ENCODE measurements at regions not wholly inside any gene's neighbourhood (a gene's known extent, or its start where the extent isn't known, plus 50 kb on each side); places are given as distances from the start of the nearest gene placed in this dataset.

GRCh38 chr18:8458546-8459215, 150.6 kb upstream of the RAB12 start:
- DNase-seq (ENCODE audit: low read depth, low spot score) = no peak

GRCh38 chr18:8460748-8461147, 148.5 kb upstream of the RAB12 start:
- no peak for DNase-seq (ENCODE audit: low read depth, low spot score)

GRCh38 chr18:8461544-8461943, 147.7 kb upstream of the RAB12 start:
- no peak for DNase-seq (ENCODE audit: low read depth, low spot score)

- DNase-seq (ENCODE audit: low read depth, low spot score) = no peak
Measured at GRCh38 chr18:8462651-8463185, 146.5 kb upstream of the RAB12 start.

GRCh38 chr18:8463791-8464190, 145.4 kb upstream of the RAB12 start:
- no peak for DNase-seq (ENCODE audit: low read depth, low spot score)

GRCh38 chr18:8468191-8468590, 141.0 kb upstream of the RAB12 start:
- DNase-seq (ENCODE audit: low read depth, low spot score) = no peak

GRCh38 chr18:8468921-8469335, 140.3 kb upstream of the RAB12 start:
- no peak for DNase-seq (ENCODE audit: low read depth, low spot score)

GRCh38 chr18:8469544-8470130, 139.6 kb upstream of the RAB12 start:
- no peak for DNase-seq (ENCODE audit: low read depth, low spot score)

- no peak for DNase-seq (ENCODE audit: low read depth, low spot score)
Measured at GRCh38 chr18:8471372-8471771, 137.9 kb upstream of the RAB12 start.

GRCh38 chr18:8474661-8475060, 134.6 kb upstream of the RAB12 start:
- no peak for DNase-seq (ENCODE audit: low read depth, low spot score)

- no peak for DNase-seq (ENCODE audit: low read depth, low spot score)
Measured at GRCh38 chr18:8477615-8478014, 131.6 kb upstream of the RAB12 start.

GRCh38 chr18:8478166-8478967, 130.9 kb upstream of the RAB12 start:
- DNase-seq (ENCODE audit: low read depth, low spot score) = no peak

GRCh38 chr18:8478968-8479370, 130.3 kb upstream of the RAB12 start:
- DNase-seq (ENCODE audit: low read depth, low spot score) = no peak

GRCh38 chr18:8479789-8480188, 129.4 kb upstream of the RAB12 start:
- no peak for DNase-seq (ENCODE audit: low read depth, low spot score)

- DNase-seq (ENCODE audit: low read depth, low spot score) = peak; percentile 27
Measured at GRCh38 chr18:8480506-8481328, 128.5 kb upstream of the RAB12 start.

- no peak for DNase-seq (ENCODE audit: low read depth, low spot score)
Measured at GRCh38 chr18:8484951-8485350, 124.3 kb upstream of the RAB12 start.

- DNase-seq (ENCODE audit: low read depth, low spot score) = no peak
Measured at GRCh38 chr18:8489761-8490160, 119.5 kb upstream of the RAB12 start.

GRCh38 chr18:8491516-8491915, 117.7 kb upstream of the RAB12 start:
- DNase-seq (ENCODE audit: low read depth, low spot score) = no peak

GRCh38 chr18:8493141-8493540, 116.1 kb upstream of the RAB12 start:
- DNase-seq (ENCODE audit: low read depth, low spot score) = no peak

GRCh38 chr18:8496186-8496585, 113.1 kb upstream of the RAB12 start:
- DNase-seq (ENCODE audit: low read depth, low spot score) = no peak

- DNase-seq (ENCODE audit: low read depth, low spot score) = no peak
Measured at GRCh38 chr18:8498905-8499304, 110.3 kb upstream of the RAB12 start.

Data from pulmonary artery endothelial cell (primary cell).